K562 (cell line): ENCODE measurements at regions not wholly inside any gene's neighbourhood (a gene's known extent, or its start where the extent isn't known, plus 50 kb on each side); places are given as distances from the start of the nearest gene placed in this dataset.

Source experiments
- ATAC-seq: fragments of 200-7000 bp; cut with Tn5 transposase; 3 replicates; pipeline ENCODE4 v1.9.1; 2020; ENCODE audit warnings: moderate library complexity
- BruUV-seq: library from RNA; stranded (reverse); fragments of 400-500 nt; replicated peaks from 2 replicates; lab custom pipeline; 2021; lab: Mats Ljungman, UMichigan
- CTCF ChIA-PET: fragments of 300-600 bp; formaldehyde crosslinking; extraction: SDS; loops from one replicate; lab custom pipeline; 2021; ENCODE audit warnings: low intra/inter-chr PET ratio; lab: Yijun Ruan, JAX
- POLR2A ChIA-PET: fragments of 300-600, 350-650 bp; sonication (Branson Sonifier 250); formaldehyde crosslinking; extraction: SDS; loops from one replicate; lab custom pipeline; 2021; ENCODE audit warnings: antibody characterized with exemption, inconsistent platforms; lab: Yijun Ruan, JAX
- DNase-seq, 4 experiments: peaks; one replicate each; pipeline versions ENCODE4 v3.0.0 to v3.0.0-alpha.2; 2011 to 2018; ENCODE audit warnings: low spot score in 3 of 4, mixed read lengths in 3 of 4; ENCODE audit errors: extremely low read depth in 1 of 4
- FAIRE-seq: peaks from 2 replicates; lab custom pipeline; 2011; peaks lifted over from hg19 to GRCh38; lab: Jason Lieb, UNC
- H2AFZ ChIP-seq: 2 replicates; pipeline ENCODE4 v1.6.0; 2011; ENCODE audit warnings: low read depth, low read length, control low read depth, inconsistent platforms
- H3K27ac ChIP-seq: fragments of 200-600 bp; 3 replicates; pipeline ENCODE4 v1.8.0; 2011; ENCODE audit warnings: low read depth, mild to moderate bottlenecking, control low read depth, inconsistent platforms, low read length, moderate library complexity, mixed read lengths; ENCODE audit errors: extremely low read depth
- H3K27me3 ChIP-seq, 2 experiments: fragments of 300-600 bp in 1 of 2; 2 replicates in 1 of 2; 3 replicates in 1 of 2; pipeline versions ENCODE4 v1.6.0 to v1.8.0; 2011; ENCODE audit warnings: inconsistent platforms in 2 of 2, low read length in 2 of 2, mild to moderate bottlenecking in 1 of 2, mixed read lengths in 1 of 2, moderate library complexity in 1 of 2; ENCODE audit not compliant: control insufficient read depth in 2 of 2, insufficient read depth in 2 of 2
- H3K36me3 ChIP-seq: fragments of 300-600 bp; 3 replicates; pipeline ENCODE4 v1.8.0; 2011; ENCODE audit warnings: mild to moderate bottlenecking, low read length, inconsistent platforms; ENCODE audit not compliant: control insufficient read depth, insufficient read depth
- H3K4me1 ChIP-seq, 2 experiments: fragments of 200-600 bp in 1 of 2; replicated peaks in 1 of 2; 2 replicates in 1 of 2; 3 replicates in 1 of 2; pipeline versions ENCODE4 v1.5.1 to v1.8.0; 2011; ENCODE audit warnings: inconsistent platforms in 2 of 2, low read length in 2 of 2, mild to moderate bottlenecking in 1 of 2, mixed read lengths in 1 of 2, moderate library complexity in 1 of 2; ENCODE audit not compliant: control insufficient read depth in 2 of 2, insufficient read depth in 2 of 2
- H3K4me2 ChIP-seq: 2 replicates; pipeline ENCODE4 v1.6.1; 2011; ENCODE audit warnings: low read length, control low read depth, inconsistent platforms, mixed read lengths; ENCODE audit not compliant: insufficient read depth
- H3K4me3 ChIP-seq: fragments of 200-600 bp; sonication (generic), shearing (Covaris generic); 2 replicates; pipeline ENCODE4 v1.5.1; 2016; ENCODE audit warnings: control low read depth, inconsistent platforms
- H3K79me2 ChIP-seq: fragments of 200-600 bp; 3 replicates; pipeline ENCODE4 v1.8.0; 2011; ENCODE audit warnings: low read length, inconsistent platforms; ENCODE audit not compliant: control insufficient read depth, insufficient read depth
- H3K9ac ChIP-seq, 2 experiments: 2 replicates each; pipeline versions ENCODE4 v1.6.0 to v1.6.1; 2011; ENCODE audit warnings: low read depth in 2 of 2, low read length in 2 of 2, control low read depth in 1 of 2, inconsistent platforms in 1 of 2, mild to moderate bottlenecking in 1 of 2, mixed read lengths in 1 of 2; ENCODE audit not compliant: insufficient read depth in 1 of 2
- H3K9me1 ChIP-seq: one replicate; pipeline ENCODE4 v1.6.0; 2011; ENCODE audit warnings: inconsistent platforms, mild to moderate bottlenecking, low read length, moderate library complexity; ENCODE audit not compliant: control insufficient read depth, insufficient read depth
- H3K9me3 ChIP-seq: replicated peaks from 2 replicates; pipeline ENCODE4 v1.5.1; 2011; ENCODE audit warnings: low read depth, low read length, inconsistent platforms; ENCODE audit not compliant: control insufficient read depth, insufficient read depth
- H4K20me1 ChIP-seq: replicated peaks from 2 replicates; pipeline ENCODE4 v1.6.1; 2011; ENCODE audit warnings: low read length, inconsistent platforms, mixed read lengths; ENCODE audit not compliant: control insufficient read depth, insufficient read depth
- ARID2 ChIP-seq: fragments of 450-650 bp; IDR thresholded peaks from 2 replicates; pipeline ENCODE4 v1.6.1; 2017; ENCODE audit warnings: antibody characterized with exemption, mild to moderate bottlenecking
- BACH1 ChIP-seq: fragments of 200-800 bp; sonication (Bioruptor generic); IDR thresholded peaks from 2 replicates; pipeline ENCODE4 v1.6.1; 2016; ENCODE audit warnings: missing genetic modification characterization, missing compliant biosample characterization
- CREM ChIP-seq: IDR thresholded peaks from 2 replicates; pipeline ENCODE4 v1.6.1; 2014; ENCODE audit warnings: antibody characterized with exemption, low read depth
- ETV6 ChIP-seq, 3 experiments: fragments of 150-350 bp in 1 of 3; sonication (generic) in 1 of 3; formaldehyde crosslinking in 1 of 3; IDR thresholded peaks; 2 replicates each; pipeline versions ENCODE4 v1.6.1 to v1.8.0; 2014 to 2022; ENCODE audit warnings: borderline replicate concordance in 2 of 3, low read depth in 2 of 3, antibody characterized with exemption in 1 of 3, low read length in 1 of 3, mild to moderate bottlenecking in 1 of 3, missing genetic modification reagents in 1 of 3
- GABPB2 ChIP-seq: fragments of 250-450 bp; sonication (Bioruptor Pico); conservative IDR thresholded peaks from 2 replicates; pipeline ENCODE4 v1.5.1; 2021; ENCODE audit warnings: mild to moderate bottlenecking
- MCM3 ChIP-seq: fragments of 450-650 bp; IDR thresholded peaks from 2 replicates; pipeline ENCODE4 v1.6.1; 2016
- NCOA1 ChIP-seq: fragments of 450-650 bp; IDR thresholded peaks from 2 replicates; pipeline ENCODE4 v1.6.1; 2016; ENCODE audit warnings: low read depth
- PPARD ChIP-seq: fragments of 250-450 bp; sonication (Bioruptor Pico); IDR thresholded peaks from 2 replicates; pipeline ENCODE4 v1.8.0; 2022; ENCODE audit warnings: inconsistent platforms, mild to moderate bottlenecking, moderate library complexity
- RBM17 ChIP-seq: fragments of 200-400 bp; formaldehyde crosslinking; IDR thresholded peaks from 2 replicates; pipeline ENCODE4 v1.6.1; 2017; ENCODE audit warnings: low read depth, mild to moderate bottlenecking, low read length, borderline replicate concordance
- RBM39 ChIP-seq: fragments of 200-400 bp; formaldehyde crosslinking; optimal IDR thresholded peaks from 2 replicates; pipeline ENCODE3; 2018; ENCODE audit warnings: low read depth, low read length
- SREBF2 ChIP-seq: sonication (generic); formaldehyde crosslinking; IDR thresholded peaks from 2 replicates; pipeline ENCODE4 v1.4.0; 2020; ENCODE audit warnings: mild to moderate bottlenecking, missing genetic modification reagents
- TAF9B ChIP-seq: fragments of 450-650 bp; IDR thresholded peaks from 2 replicates; pipeline ENCODE4 v1.6.1; 2018; ENCODE audit warnings: mild to moderate bottlenecking; ENCODE audit not compliant: partially characterized antibody
- WGBS: fragments of 100-300 bp; shearing (Covaris generic); methylation state at CpG from one replicate; pipeline ENCODE4 v1.1.6; 2016; ENCODE audit warnings: low coverage, mixed read lengths; ENCODE audit not compliant: insufficient coverage; ENCODE audit errors: missing lambda C conversion rate; 5-methylcytosine and 5-hydroxymethylcytosine counted together
- in situ Hi-C: fragments of 300-500 bp; cut with MboI; formaldehyde crosslinking; loops from 4 replicates; pipeline ENCODE4 v1.15.0; 2018; ENCODE audit warnings: inconsistent platforms, mixed read lengths
- intact Hi-C: fragments of 100-400 bp; cut with micrococcal nuclease; formaldehyde crosslinking; loops from 2 replicates; pipeline ENCODE4 v1.14.2; 2022

GRCh38 chr2:226526716-226527115 lies 272.9 kb downstream of the IRS1 start:
- Histone ChIP-seq H3K4me2 (no peak overlapping the region), H3K36me3 (no peaks in the 10 kb centered on the region), H3K9me1 (no peaks in the 10 kb centered on the region), H3K27ac (no peak overlapping the region), H3K27me3 (no peaks in the 10 kb centered on the region), H3K4me1 (no peaks in the 10 kb centered on the region), H3K9me3 (no peaks in the 10 kb centered on the region), H2AFZ (no peak overlapping the region), H4K20me1 (no peaks in the 10 kb centered on the region), H3K4me3 (no peak overlapping the region), H3K9ac (no peak overlapping the region), H3K79me2 (no peaks in the 10 kb centered on the region)
- in situ Hi-C loops (no loop called here), intact Hi-C loops (no loop called here)
- ChIA-PET CTCF (no interaction called here), POLR2A (no interaction called here)
- no peak for ATAC-seq
- no TSS peak for BruUV-seq
- DNase-seq, result no peak
- no peak for FAIRE-seq
- WGBS, result 0% methylated on average over 3 of the region's 3 CpGs
- no peak for TF ChIP-seq ARID2
- TF ChIP-seq ETV6 (IDR thresholded peaks at IDR 0.05; ENCODE audit: borderline replicate concordance in 1 of 2, low read depth in 2 of 2, low read length in 1 of 2), result no peak
- TF ChIP-seq ETV6 (CRISPR knock-in tag; IDR thresholded peaks at IDR 0.05; ENCODE audit: borderline replicate concordance), result no peak
- TF ChIP-seq RBM39, result no peak
- no peak for TF ChIP-seq MCM3
- no peak for TF ChIP-seq PPARD (CRISPR knock-in tag)
- TF ChIP-seq SREBF2 (CRISPR knock-in tag), result no peak
- TF ChIP-seq, all 486 proteins: peak for 0

DNA sequence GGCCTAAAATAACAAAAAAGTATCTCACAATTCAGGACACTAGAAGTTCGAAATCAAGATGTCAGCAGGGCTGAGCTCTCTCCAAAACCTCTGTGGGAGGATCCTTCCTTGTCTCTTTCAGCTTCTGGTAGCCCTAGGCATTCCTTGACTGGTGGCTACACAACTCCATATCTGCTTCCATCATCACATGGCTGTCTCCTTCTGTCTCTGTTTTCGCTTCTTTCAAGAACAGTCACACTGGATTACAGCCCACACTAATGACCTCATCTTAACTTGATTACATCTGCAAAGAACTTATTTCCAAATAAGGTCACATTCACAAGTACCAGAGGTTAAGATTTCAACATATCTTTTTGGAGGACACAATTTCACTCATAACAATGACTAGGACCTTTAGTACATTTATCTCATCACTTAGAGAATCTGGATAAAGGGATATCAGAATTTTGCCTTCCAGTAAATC lies 275.2 kb downstream of the IRS1 start:
- Histone ChIP-seq H3K4me3 (no peak overlapping the region), H3K4me2 (no peak overlapping the region), H3K36me3 (no peaks in the 10 kb centered on the region), H2AFZ (no peak overlapping the region), H3K9me3 (no peaks in the 10 kb centered on the region), H3K27me3 (no peaks in the 10 kb centered on the region), H3K4me1 (no peaks in the 10 kb centered on the region), H3K9me1 (no peaks in the 10 kb centered on the region), H3K9ac (no peak overlapping the region), H4K20me1 (no peaks in the 10 kb centered on the region), H3K79me2 (no peaks in the 10 kb centered on the region), H3K27ac (no peak overlapping the region)
- intact Hi-C loops (no loop called here), in situ Hi-C loops (no loop called here)
- DNase-seq (no peak), ATAC-seq (no peak), FAIRE-seq (no peak)
- BruUV-seq, result no TSS peak
- ChIA-PET POLR2A (no interaction called here), CTCF (no interaction called here)
- WGBS, result 0% methylated on average over 2 of the region's 2 CpGs
- TF ChIP-seq BACH1 (tag) (no peak), CREM (no peak), TAF9B (no peak), GABPB2 (CRISPR knock-in tag) (no peak), NCOA1 (no peak), RBM17 (no peak)
